SK-N-DZ (cell line): ENCODE measurements at regions not wholly inside any gene's neighbourhood (a gene's known extent, or its start where the extent isn't known, plus 50 kb on each side); places are given as distances from the start of the nearest gene placed in this dataset.

Experiments
- DNase-seq: peaks from one replicate; pipeline ENCODE4 v3.0.0-alpha.2; 2015; ENCODE audit warnings: low spot score

- DNase-seq = no peak
Observed at GRCh38 chr4:38310446-38311043, 350.3 kb downstream of the PTTG2 start.

DNA sequence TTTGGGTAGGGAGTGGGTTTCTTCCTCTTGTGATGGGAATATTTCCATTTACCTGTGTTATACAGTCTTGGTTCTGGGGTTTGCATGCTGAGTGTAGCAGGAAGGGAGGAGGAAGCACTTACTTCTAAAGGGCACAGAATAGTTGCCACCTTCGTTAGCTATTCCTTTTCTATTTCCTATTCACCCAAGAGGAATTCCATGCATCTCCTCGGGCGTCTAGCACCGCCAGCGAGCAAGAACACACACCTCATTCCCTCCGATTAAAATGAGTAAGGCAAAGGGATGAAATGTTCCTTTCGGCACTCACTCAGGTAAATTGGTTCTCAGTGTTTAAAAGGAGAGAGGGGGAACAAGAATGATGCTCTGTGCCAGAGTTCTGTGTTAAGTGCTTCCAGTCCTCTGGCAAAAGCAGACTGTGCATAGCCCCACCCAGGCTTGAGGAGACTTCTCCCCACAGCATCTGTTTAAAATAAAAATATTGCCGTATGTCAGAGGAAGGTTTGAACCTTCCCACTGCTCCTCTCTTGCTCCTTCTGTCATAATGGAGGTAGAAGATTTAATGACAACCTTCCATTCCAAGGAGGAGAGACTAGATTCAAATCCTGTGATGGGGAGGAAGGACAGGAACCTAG, 351.4 kb downstream of the PTTG2 start:
- no peak for DNase-seq

- DNase-seq = no peak
Observed at GRCh38 chr4:38313175-38313574, 350.8 kb upstream of the KLF3 start.

GRCh38 chr4:38313999-38314561, 349.9 kb upstream of the KLF3 start:
- no peak for DNase-seq

GRCh38 chr4:38314663-38315062, 349.3 kb upstream of the KLF3 start:
- DNase-seq = no peak

- no peak for DNase-seq
Observed at GRCh38 chr4:38315286-38315685, 348.7 kb upstream of the KLF3 start.

GRCh38 chr4:38316045-38316444, 348.0 kb upstream of the KLF3 start:
- DNase-seq = no peak

- no peak for DNase-seq
Observed at GRCh38 chr4:38317041-38317674, 346.8 kb upstream of the KLF3 start.

DNA sequence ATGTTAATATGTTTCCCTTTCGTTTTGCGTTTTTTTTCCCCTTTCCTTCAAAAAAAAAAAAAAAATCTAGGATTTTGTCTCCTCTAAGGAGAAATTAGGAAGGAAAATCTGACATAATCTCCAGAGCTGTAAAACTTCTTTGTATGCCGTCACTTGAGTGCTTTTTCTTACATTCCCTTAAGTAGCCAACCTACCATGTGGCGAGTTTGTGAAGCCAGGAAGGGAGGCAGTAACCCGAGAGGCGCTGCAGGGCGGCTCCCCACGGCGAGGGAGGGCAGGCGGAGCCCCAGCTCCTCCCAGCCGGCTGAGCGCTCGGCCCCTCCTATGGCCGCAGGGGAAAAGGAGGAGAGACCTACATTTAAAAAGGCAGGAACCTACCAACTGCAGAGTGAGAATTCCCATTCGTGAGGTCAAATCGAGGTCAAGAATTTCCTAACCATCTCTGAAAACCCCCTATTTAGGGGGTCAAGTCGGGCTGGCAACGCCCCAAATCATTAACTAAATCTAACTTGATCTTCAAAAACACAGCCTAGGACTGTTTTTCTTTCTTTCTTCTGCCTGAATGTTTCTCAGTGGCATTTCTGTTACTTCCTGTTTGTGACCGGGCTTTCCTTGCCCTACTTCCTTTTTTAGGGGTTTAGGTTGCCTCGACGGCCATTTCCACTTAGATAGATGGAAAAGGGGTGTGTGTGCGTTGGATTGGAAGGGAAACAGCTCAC, 345.1 kb upstream of the KLF3 start:
- peak; percentile 75 for DNase-seq

- DNase-seq = peak; percentile 84
Observed at GRCh38 chr4:38319456-38320342, 344.3 kb upstream of the KLF3 start.

- DNase-seq = peak; percentile 23
Observed at GRCh38 chr4:38320343-38320695, 343.7 kb upstream of the KLF3 start.

GRCh38 chr4:38320833-38321232, 343.2 kb upstream of the KLF3 start:
- no peak for DNase-seq

DNA sequence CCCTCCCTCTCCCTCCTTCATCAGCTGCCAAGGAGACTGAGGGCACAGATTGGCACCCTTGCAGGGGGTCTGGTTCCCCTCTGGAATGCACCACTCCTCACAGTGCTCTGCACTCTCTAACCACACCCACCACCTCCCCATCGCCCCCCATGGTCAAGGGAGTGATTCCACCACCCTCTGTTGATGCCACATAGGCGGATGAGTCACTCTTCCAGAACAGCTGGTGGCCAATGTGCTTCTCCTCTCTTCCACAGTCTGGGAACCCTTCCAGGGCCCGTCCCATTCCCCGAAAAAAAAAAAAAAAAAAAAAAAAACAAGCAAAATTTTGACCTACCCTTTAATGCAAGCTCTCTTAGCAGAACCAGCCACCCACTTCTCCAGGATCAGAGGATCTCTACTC, 341.3 kb upstream of the KLF3 start:
- DNase-seq = no peak

- DNase-seq = no peak
Observed at GRCh38 chr4:38323141-38323641, 340.8 kb upstream of the KLF3 start.

GRCh38 chr4:38324861-38325628, 339.0 kb upstream of the KLF3 start:
- DNase-seq = no peak

DNA sequence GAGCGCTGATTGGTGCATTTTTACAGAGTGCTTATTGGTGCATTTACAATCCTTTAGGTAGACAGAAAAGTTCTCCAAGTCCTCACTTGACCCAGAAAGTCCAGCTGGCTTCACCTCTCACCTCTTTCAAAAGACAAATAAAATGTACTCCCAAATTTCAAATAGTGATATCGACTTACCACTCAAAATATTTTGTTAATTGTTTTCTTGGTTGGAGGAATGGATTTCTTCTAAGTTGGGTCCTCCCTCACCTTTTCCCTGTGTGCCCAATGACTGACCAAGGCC, 338.4 kb upstream of the KLF3 start:
- DNase-seq = no peak

GRCh38 chr4:38326499-38326898, 337.5 kb upstream of the KLF3 start:
- no peak for DNase-seq

DNA sequence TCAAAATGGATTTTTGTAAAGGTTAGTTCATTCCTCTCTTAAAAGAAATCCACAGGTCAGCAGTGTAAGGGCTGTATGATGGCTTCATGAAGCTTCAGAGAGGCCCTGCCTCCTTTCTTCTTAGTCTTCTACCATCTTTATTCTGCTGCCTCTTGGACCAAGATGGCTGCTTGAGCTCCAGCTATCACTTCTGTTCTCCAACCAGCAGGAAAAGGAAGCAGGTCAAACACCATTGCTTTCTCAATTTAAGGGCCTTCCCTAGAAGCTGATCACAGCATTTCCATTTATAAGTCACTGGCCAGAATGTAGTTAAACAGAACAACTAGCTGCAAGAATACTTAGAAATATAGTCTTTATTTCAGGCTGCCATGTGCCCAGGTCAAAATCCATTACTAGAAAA, 336.8 kb upstream of the KLF3 start:
- no peak for DNase-seq

DNA sequence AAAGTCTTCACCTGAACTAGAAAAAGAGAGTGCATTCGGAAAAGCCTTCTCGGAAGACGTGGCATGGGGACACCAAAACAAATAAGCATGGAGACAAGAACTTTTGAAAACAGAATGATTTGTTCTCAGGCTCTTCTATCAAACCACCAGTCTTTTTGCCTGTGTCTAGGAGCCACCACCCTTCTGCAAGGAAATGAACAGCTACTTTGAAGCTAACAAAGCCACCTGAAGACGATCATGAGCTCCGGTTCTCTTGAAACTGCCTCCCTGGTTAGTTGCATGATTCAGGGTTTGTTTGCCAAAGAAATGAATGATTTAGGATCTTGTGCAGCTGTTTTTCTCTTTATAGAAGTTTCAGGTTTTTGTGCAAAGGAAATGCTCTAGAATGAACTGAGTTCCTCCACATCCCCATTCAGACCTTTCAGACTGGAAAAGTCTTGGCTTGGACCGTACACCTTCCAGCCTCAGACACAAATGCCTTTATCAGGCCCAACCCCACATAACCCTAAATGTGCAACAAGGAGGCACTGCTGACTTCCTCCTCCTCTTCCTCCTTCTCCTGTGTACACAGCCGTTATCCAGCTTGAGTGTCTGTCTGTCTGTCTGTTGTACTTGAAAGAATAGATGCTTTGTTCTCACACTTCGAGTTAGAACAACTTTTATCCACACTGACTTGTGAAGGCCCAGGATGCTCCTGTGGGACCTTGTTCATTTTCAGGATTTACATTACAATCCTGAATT, 334.8 kb upstream of the KLF3 start:
- no peak for DNase-seq

DNA sequence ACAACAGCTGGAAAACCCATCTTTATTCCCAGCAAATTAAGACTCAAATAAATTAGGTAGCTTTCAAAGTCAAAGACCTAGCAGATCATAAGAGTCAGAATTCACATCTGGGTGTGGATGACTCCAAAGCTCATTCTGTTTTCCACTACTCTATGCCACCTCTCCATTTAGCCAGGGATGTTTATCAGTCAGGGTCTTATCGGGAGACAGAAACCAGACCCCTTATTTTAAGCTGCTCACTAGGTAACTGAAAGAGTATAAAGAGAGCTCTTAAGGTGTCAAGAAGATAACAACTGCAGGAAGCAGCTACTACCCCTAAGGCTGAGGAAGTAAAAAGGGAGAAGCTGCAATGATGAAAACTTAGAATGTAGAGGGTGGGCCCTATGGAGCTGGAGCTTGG, 333.7 kb upstream of the KLF3 start:
- peak; percentile 86 for DNase-seq
